ENCODE measurements at regions not wholly inside any gene's neighbourhood (a gene's known extent, or its start where the extent isn't known, plus 50 kb on each side); places are given as distances from the start of the nearest gene placed in this dataset.

GRCh38 chr17:12247761-12248160, 227.1 kb downstream of the MAP2K4 start (continued):
- TF ChIP-seq AFF4 (CRISPR knock-in tag; IDR thresholded peaks at IDR 0.05; ENCODE audit: borderline replicate concordance): no peak
- TF ChIP-seq ZNF396 (CRISPR knock-in tag; IDR thresholded peaks at IDR 0.05; ENCODE audit: borderline replicate concordance): no peak
- TF ChIP-seq ESRRA (CRISPR knock-in tag; IDR thresholded peaks at IDR 0.05; ENCODE audit: borderline replicate concordance): no peak
- TF ChIP-seq ZNF425 (CRISPR knock-in tag; conservative IDR thresholded peaks at IDR 0.05): no peak
- TF ChIP-seq STAT6 (CRISPR knock-in tag; conservative IDR thresholded peaks at IDR 0.05; ENCODE audit: low read depth): no peak
- no peak for TF ChIP-seq CBFB (CRISPR knock-in tag; IDR thresholded peaks at IDR 0.05; ENCODE audit: low read depth)
- TF ChIP-seq ZNF416 (CRISPR knock-in tag; IDR thresholded peaks at IDR 0.05): no peak
- no peak for TF ChIP-seq E2F4 (CRISPR knock-in tag; IDR thresholded peaks at IDR 0.05; ENCODE audit: borderline replicate concordance, low read depth)
- TF ChIP-seq OVOL2 (CRISPR knock-in tag; IDR thresholded peaks at IDR 0.05; ENCODE audit: borderline replicate concordance): no peak

GRCh38 chr17:12250973-12251372, 230.3 kb downstream of the MAP2K4 start:
- 0 out of 2 replicates have a peak, but pooled peaks cover 6% of the 10 kb centered on the region for H3K4me1 Mint-ChIP-seq
- TF ChIP-seq TEAD1 (CRISPR knock-in tag; IDR thresholded peaks at IDR 0.05): no peak
- no peak for TF ChIP-seq NR3C1 (CRISPR knock-in tag; conservative IDR thresholded peaks at IDR 0.05; ENCODE audit: low read depth)
- TF ChIP-seq ZNF396 (CRISPR knock-in tag; IDR thresholded peaks at IDR 0.05; ENCODE audit: borderline replicate concordance): no peak
- TF ChIP-seq OVOL2 (CRISPR knock-in tag; IDR thresholded peaks at IDR 0.05; ENCODE audit: borderline replicate concordance): no peak
- no peak for TF ChIP-seq HMGXB4 (CRISPR knock-in tag; IDR thresholded peaks at IDR 0.05)
- TF ChIP-seq ZNF138 (CRISPR knock-in tag; conservative IDR thresholded peaks at IDR 0.05): no peak
- no peak for ATAC-seq
- no peak for DNase-seq (ENCODE audit: low spot score)
- no peaks in the 10 kb centered on the region for H3K9me3 Mint-ChIP-seq
- H3K27me3 Mint-ChIP-seq (ENCODE audit: low read depth): no peaks in the 10 kb centered on the region
- POLR2A ChIA-PET: no interaction called here
- no peak overlapping the region for H3K27ac Mint-ChIP-seq
- CTCF ChIA-PET: interaction anchor here (1.8 kb wide), 1 partner anchor 491 kb away, joined by 4 read pairs; no protein-coding TSS in a partner anchor
- no peaks in the 10 kb centered on the region for H3K36me3 Mint-ChIP-seq
- H3K4me3 Mint-ChIP-seq: no peak overlapping the region

Measured in WTC11 (cell line).